Gastroesophageal sphincter (tissue), 3 donors: ENCODE measurements at regions not wholly inside any gene's neighbourhood (a gene's known extent, or its start where the extent isn't known, plus 50 kb on each side); places are given as distances from the start of the nearest gene placed in this dataset.

Experiments
- EP300 ChIP-seq: sonication (generic); formaldehyde crosslinking; IDR thresholded peaks from one replicate; pipeline ENCODE4 v1.6.1; 2017; ENCODE audit warnings: antibody characterized with exemption, mild to moderate bottlenecking
- POLR2AphosphoS5 ChIP-seq: sonication (generic); formaldehyde crosslinking; IDR thresholded peaks from one replicate; pipeline ENCODE4 v1.6.1; 2017; ENCODE audit warnings: antibody characterized with exemption
- TF ChIP-seq, protein P1 (sequence below), 4 experiments: fragments of 200-600 bp in 2 of 4; fragments of 450-650 bp in 2 of 4; sonication (generic) in 1 of 4; IDR thresholded peaks; one replicate each; pipeline ENCODE4 v1.5.1; 2017 to 2019; ENCODE audit warnings: antibody characterized with exemption in 4 of 4, mild to moderate bottlenecking in 2 of 4, moderate library complexity in 2 of 4

DNA sequence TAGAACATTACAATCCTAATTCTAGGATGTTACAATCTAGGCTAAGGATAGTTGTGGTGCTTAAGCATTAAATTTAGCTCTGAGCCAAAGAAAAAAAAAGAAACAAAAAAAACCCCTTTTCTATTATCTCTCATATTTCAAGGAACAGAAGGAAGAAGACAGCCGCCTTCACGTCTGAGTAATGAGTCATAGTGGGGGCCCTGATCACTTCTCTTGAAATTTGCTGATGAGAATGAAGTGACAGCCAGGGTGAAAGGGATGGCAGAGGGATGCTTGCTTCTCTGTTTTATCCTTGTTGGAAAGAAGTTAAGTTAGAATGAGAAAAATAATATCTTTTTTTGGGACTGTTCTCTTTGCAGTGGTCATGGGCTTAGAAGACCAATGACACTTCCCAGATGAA, 82.6 kb upstream of the MPHOSPH6 start:
- TF ChIP-seq, protein P1, sequence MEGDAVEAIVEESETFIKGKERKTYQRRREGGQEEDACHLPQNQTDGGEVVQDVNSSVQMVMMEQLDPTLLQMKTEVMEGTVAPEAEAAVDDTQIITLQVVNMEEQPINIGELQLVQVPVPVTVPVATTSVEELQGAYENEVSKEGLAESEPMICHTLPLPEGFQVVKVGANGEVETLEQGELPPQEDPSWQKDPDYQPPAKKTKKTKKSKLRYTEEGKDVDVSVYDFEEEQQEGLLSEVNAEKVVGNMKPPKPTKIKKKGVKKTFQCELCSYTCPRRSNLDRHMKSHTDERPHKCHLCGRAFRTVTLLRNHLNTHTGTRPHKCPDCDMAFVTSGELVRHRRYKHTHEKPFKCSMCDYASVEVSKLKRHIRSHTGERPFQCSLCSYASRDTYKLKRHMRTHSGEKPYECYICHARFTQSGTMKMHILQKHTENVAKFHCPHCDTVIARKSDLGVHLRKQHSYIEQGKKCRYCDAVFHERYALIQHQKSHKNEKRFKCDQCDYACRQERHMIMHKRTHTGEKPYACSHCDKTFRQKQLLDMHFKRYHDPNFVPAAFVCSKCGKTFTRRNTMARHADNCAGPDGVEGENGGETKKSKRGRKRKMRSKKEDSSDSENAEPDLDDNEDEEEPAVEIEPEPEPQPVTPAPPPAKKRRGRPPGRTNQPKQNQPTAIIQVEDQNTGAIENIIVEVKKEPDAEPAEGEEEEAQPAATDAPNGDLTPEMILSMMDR (IDR thresholded peaks at IDR 0.05): no peak
- TF ChIP-seq EP300 (no peak), POLR2AphosphoS5 (no peak)
